ENCODE measurements at regions not wholly inside any gene's neighbourhood (a gene's known extent, or its start where the extent isn't known, plus 50 kb on each side); places are given as distances from the start of the nearest gene placed in this dataset.

GRCh38 chr2:18159896-18160295 lies 281.4 kb downstream of the KCNS3 start:
- Histone ChIP-seq H3K27me3 (ENCODE audit: control insufficient read depth, insufficient read depth, low read length) (no peaks in the 10 kb centered on the region), H3K4me2 (ENCODE audit: low read length) (no peak overlapping the region), H3K36me3 (ENCODE audit: control insufficient read depth, insufficient read depth, low read length) (no peaks in the 10 kb centered on the region), H3K4me3 (ENCODE audit: low read depth, low read length) (no peak overlapping the region), H3K9me3 (ENCODE audit: control insufficient read depth, low read length) (no peaks in the 10 kb centered on the region), H3K27ac (no peak overlapping the region), H2AFZ (no peak overlapping the region), H3K9ac (no peak overlapping the region), H3K4me1 (no peaks in the 10 kb centered on the region), H3K79me2 (no peaks in the 10 kb centered on the region)
- no peak for TF ChIP-seq CTCF (IDR thresholded peaks at IDR 0.05)

GRCh38 chr2:18156421-18156820 lies 278.0 kb downstream of the KCNS3 start:
- Histone ChIP-seq H3K27ac (no peak overlapping the region), H3K4me1 (no peaks in the 10 kb centered on the region), H3K9ac (no peak overlapping the region), H2AFZ (no peak overlapping the region), H3K27me3 (ENCODE audit: control insufficient read depth, insufficient read depth, low read length) (no peaks in the 10 kb centered on the region), H3K4me3 (ENCODE audit: low read depth, low read length) (no peak overlapping the region), H3K79me2 (no peaks in the 10 kb centered on the region), H3K4me2 (ENCODE audit: low read length) (no peak overlapping the region), H3K36me3 (ENCODE audit: control insufficient read depth, insufficient read depth, low read length) (no peaks in the 10 kb centered on the region), H3K9me3 (ENCODE audit: control insufficient read depth, low read length) (no peaks in the 10 kb centered on the region)
- no peak for TF ChIP-seq CTCF (IDR thresholded peaks at IDR 0.05)

- no peak for TF ChIP-seq CTCF (IDR thresholded peaks at IDR 0.05)
- Histone ChIP-seq H3K9ac (no peak overlapping the region), H3K36me3 (ENCODE audit: control insufficient read depth, insufficient read depth, low read length) (no peaks in the 10 kb centered on the region), H3K79me2 (no peaks in the 10 kb centered on the region), H3K4me3 (ENCODE audit: low read depth, low read length) (no peak overlapping the region), H3K4me2 (ENCODE audit: low read length) (no peak overlapping the region), H3K27me3 (ENCODE audit: control insufficient read depth, insufficient read depth, low read length) (no peaks in the 10 kb centered on the region), H3K9me3 (ENCODE audit: control insufficient read depth, low read length) (no peaks in the 10 kb centered on the region), H2AFZ (no peak overlapping the region), H3K4me1 (no peaks in the 10 kb centered on the region), H3K27ac (no peak overlapping the region)
Measured at GRCh38 chr2:18156002-18156401, 277.5 kb downstream of the KCNS3 start.

- no peak overlapping the region for H3K4me3 ChIP-seq (ENCODE audit: low read depth, low read length)
- H3K27me3 ChIP-seq (ENCODE audit: control insufficient read depth, insufficient read depth, low read length), result no peaks in the 10 kb centered on the region
- no peaks in the 10 kb centered on the region for H3K4me1 ChIP-seq
- no peak overlapping the region for H3K27ac ChIP-seq
- no peaks in the 10 kb centered on the region for H3K9me3 ChIP-seq (ENCODE audit: control insufficient read depth, low read length)
- no peak overlapping the region for H3K9ac ChIP-seq
- TF ChIP-seq CTCF (IDR thresholded peaks at IDR 0.05), result no peak
- H3K79me2 ChIP-seq, result no peaks in the 10 kb centered on the region
- H3K4me2 ChIP-seq (ENCODE audit: low read length), result no peak overlapping the region
- H3K36me3 ChIP-seq (ENCODE audit: control insufficient read depth, insufficient read depth, low read length), result no peaks in the 10 kb centered on the region
- H2AFZ ChIP-seq, result no peak overlapping the region
Measured at GRCh38 chr2:18154812-18155211, 276.3 kb downstream of the KCNS3 start.

- Histone ChIP-seq H3K27ac (no peak overlapping the region), H2AFZ (no peak overlapping the region), H3K79me2 (no peaks in the 10 kb centered on the region), H3K27me3 (ENCODE audit: control insufficient read depth, insufficient read depth, low read length) (no peaks in the 10 kb centered on the region), H3K9me3 (ENCODE audit: control insufficient read depth, low read length) (no peaks in the 10 kb centered on the region), H3K4me3 (ENCODE audit: low read depth, low read length) (no peak overlapping the region), H3K9ac (no peak overlapping the region), H3K36me3 (ENCODE audit: control insufficient read depth, insufficient read depth, low read length) (no peaks in the 10 kb centered on the region), H3K4me1 (no peaks in the 10 kb centered on the region), H3K4me2 (ENCODE audit: low read length) (no peak overlapping the region)
- TF ChIP-seq CTCF (IDR thresholded peaks at IDR 0.05), result no peak
Measured at GRCh38 chr2:18154259-18154658, 275.8 kb downstream of the KCNS3 start.

All from parathyroid adenoma (tissue), 2 donors.